ENCODE measurements at regions not wholly inside any gene's neighbourhood (a gene's known extent, or its start where the extent isn't known, plus 50 kb on each side); places are given as distances from the start of the nearest gene placed in this dataset.
"Not testable (repeated sequence)": the region's sequence is repeated elsewhere in the genome, so short reads cannot be mapped to it uniquely, and the experiment has no call there.

GRCh38 chr2:82987706-82988105 lies 1471.4 kb downstream of the SUCLG1 start:
- not testable (repeated sequence) for TF ChIP-seq CTCF (conservative IDR thresholded peaks at IDR 0.05; ENCODE audit: low read depth, low read length); EZH2 (IDR thresholded peaks at IDR 0.05; ENCODE audit: borderline replicate concordance, low read depth, low read length, poor library complexity, severe bottlenecking)

All from A673 (cell line).